ENCODE measurements at regions not wholly inside any gene's neighbourhood (a gene's known extent, or its start where the extent isn't known, plus 50 kb on each side); places are given as distances from the start of the nearest gene placed in this dataset.
A peak's percentile ranks its signal among the peaks of the same experiment; 100 is the strongest.

DNA sequence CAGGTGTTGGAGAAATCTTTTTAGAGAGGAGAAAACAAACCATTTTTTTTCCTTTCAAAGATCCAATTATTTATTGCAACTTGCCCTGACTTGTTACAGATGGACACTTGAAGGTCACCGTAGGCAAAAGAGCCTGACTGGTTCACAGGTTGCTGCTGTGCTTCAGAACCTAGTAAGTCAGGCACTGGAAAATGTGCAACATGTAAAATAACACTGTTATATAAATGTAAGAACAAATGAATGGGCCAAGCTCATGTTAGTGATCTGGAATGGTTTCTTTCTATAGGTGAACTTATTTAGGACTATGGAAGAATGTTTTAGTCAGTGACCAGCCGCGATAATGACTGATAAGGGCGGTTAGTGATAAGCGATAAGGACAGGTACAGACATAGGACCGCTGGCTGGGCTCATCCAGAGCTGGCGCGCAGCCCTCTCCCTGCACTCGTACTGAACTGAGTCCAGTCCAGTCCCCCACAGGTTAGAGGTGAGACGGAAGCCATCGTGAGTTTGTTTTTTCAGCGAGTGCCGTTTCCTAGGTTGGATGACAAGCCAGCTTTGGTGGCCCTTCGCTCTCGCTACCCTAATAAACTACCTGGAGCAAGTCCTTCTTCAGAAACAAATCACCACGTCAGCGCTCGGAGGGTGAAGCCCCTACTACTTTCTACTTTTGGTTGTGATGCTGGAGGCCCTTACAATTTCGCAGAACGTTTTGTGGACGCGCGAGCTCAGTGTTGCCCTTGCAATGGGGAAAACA lies 94.4 kb upstream of the PRDM1 start:
- H3K36me3 ChIP-seq: no peaks in the 10 kb centered on the region
- H3K27me3 ChIP-seq (ENCODE audit: low read depth): peaks cover 71% of the 10 kb centered on the region
- no peaks in the 10 kb centered on the region for H3K9me3 ChIP-seq
- ATAC-seq: peak; percentile 36 to 51
- H3K27ac ChIP-seq: peak overlapping the region; percentile 59
- peak overlapping the region; percentile 77 for H3K4me3 ChIP-seq
- intact Hi-C loops (cut with DNase I): loop anchor here (5.0 kb wide), 1 partner anchor 96 kb away; the partner anchor contains the start of gene PRDM1
- TF ChIP-seq CTCF (IDR thresholded peaks at IDR 0.05): no peak
- peaks cover 24% of the 10 kb centered on the region for H3K4me1 ChIP-seq
- DNase-seq: peak; percentile 46

GRCh38 chr6:105990151-105990550 lies 96.0 kb upstream of the PRDM1 start:
- intact Hi-C loops (cut with DNase I): loop anchor here (5.0 kb wide), 1 partner anchor 97 kb away; the partner anchor contains the start of gene PRDM1
- peaks cover 35% of the 10 kb centered on the region for H3K4me1 ChIP-seq
- TF ChIP-seq CTCF (IDR thresholded peaks at IDR 0.05): no peak
- no peak overlapping the region for H3K4me3 ChIP-seq
- DNase-seq (no peak), ATAC-seq (no peak)
- H3K36me3 ChIP-seq: no peaks in the 10 kb centered on the region
- H3K9me3 ChIP-seq: no peaks in the 10 kb centered on the region
- no peak overlapping the region for H3K27ac ChIP-seq
- peaks cover 71% of the 10 kb centered on the region for H3K27me3 ChIP-seq (ENCODE audit: low read depth)

- TF ChIP-seq CTCF (IDR thresholded peaks at IDR 0.05): no peak
- Histone ChIP-seq H3K36me3 (no peaks in the 10 kb centered on the region), H3K27ac (no peak overlapping the region), H3K4me1 (peaks cover 33% of the 10 kb centered on the region), H3K27me3 (ENCODE audit: low read depth) (peaks cover 70% of the 10 kb centered on the region), H3K4me3 (no peak overlapping the region), H3K9me3 (no peaks in the 10 kb centered on the region)
- ATAC-seq: no peak
- no peak for DNase-seq
- intact Hi-C loops (cut with DNase I): no loop called here
Measured at GRCh38 chr6:105988812-105989577, 97.1 kb upstream of the PRDM1 start.

DNA sequence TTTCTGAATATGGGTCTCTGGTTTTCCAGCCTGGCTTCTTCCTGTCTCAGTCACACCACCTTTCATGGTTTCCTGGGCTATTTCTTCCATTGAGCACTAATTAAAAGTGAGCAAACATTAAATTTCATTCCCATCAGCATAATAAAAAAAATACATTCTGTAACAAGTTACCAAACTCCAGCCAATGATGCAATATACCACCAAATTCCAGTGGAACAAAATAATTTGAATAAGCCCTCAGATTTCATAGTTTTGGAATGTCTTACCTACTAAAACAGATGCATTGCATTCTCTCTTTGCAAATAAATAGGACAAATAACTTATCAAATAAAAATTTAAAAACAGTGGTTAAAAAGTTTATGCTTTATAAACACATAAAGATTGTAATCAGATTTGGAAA lies 97.8 kb upstream of the PRDM1 start:
- Histone ChIP-seq H3K36me3 (no peaks in the 10 kb centered on the region), H3K9me3 (no peaks in the 10 kb centered on the region), H3K27ac (no peak overlapping the region), H3K4me3 (no peak overlapping the region), H3K4me1 (peaks cover 26% of the 10 kb centered on the region), H3K27me3 (ENCODE audit: low read depth) (peaks cover 64% of the 10 kb centered on the region)
- intact Hi-C loops (cut with DNase I): no loop called here
- DNase-seq: no peak
- no peak for TF ChIP-seq CTCF (IDR thresholded peaks at IDR 0.05)
- no peak for ATAC-seq

DNA sequence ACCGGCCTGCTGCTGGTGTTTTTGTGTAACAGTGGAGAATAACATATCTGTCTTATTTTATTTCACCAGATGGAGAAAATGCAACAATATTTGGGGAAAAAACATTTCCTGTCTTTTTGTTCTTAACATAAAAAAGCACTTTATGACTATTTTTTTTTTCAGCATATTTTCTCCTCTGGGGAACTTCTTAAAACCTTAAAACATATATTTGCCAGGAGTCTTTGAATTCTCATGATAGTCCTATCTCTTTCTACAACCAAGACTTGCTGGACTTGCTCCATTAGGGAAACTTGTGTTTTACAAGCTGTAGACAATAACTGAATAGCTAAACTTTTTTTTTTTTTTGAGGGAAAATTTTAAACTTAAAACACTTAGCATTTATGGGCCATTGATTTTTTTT lies 98.6 kb upstream of the PRDM1 start:
- no peaks in the 10 kb centered on the region for H3K9me3 ChIP-seq
- no peak for TF ChIP-seq CTCF (IDR thresholded peaks at IDR 0.05)
- H3K4me1 ChIP-seq: peaks cover 19% of the 10 kb centered on the region
- no peak overlapping the region for H3K27ac ChIP-seq
- no peaks in the 10 kb centered on the region for H3K36me3 ChIP-seq
- no peak overlapping the region for H3K4me3 ChIP-seq
- intact Hi-C loops (cut with DNase I): no loop called here
- ATAC-seq: no peak
- peaks cover 62% of the 10 kb centered on the region for H3K27me3 ChIP-seq (ENCODE audit: low read depth)
- no peak for DNase-seq

Data from lower lobe of right lung (tissue), 2 donors.